Activated T-cell treated with anti-CD3 and anti-CD28 coated beads for 1 hour (primary cell): ENCODE measurements at regions not wholly inside any gene's neighbourhood (a gene's known extent, or its start where the extent isn't known, plus 50 kb on each side); places are given as distances from the start of the nearest gene placed in this dataset.
"Not testable (repeated sequence)": the region's sequence is repeated elsewhere in the genome, so short reads cannot be mapped to it uniquely, and the experiment has no call there.

Experiments
- DNase-seq: peaks from one replicate; pipeline ENCODE4 v3.0.0-alpha.2; 2020; ENCODE audit warnings: low read depth

DNA sequence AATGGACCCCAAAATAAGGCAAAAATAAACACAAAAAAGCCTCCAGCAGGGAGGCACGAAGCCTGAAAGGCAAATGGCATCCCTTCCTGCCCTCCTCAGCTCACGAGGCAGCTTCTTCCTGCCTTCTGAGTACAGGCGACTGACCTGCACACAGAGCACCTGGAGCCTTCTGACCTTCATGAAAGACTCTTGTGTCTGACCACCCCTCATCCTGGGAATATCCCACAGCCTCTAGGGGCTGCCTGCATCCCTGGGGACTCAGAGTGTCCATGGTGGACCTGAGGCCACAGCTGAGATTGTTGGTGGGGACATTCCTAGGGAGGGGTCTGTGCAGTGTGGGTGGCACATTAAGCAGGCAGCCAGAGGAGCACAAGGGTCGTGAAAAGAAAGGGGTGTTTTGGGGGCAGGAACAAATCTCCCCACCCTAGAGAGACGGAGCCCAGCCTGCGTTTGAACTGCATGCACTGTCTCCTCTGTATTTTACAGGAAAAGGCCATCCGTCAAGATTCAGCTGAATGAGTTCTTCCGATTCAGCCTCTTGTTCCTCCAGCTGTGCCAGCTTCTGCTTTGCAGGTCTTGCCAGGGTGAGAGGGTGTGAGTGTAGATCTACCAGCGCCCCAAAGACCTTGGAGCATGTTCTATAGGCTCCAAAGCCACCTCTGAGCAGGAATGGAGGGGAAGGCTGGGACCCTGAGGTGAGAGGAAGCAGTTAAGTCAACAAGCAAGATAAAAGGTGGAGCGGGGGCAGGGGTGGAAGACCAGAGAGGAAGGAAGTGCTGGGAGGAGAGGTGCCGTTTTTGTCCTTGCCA lies 80.4 kb upstream of the MEF2A start:
- no peak for DNase-seq

GRCh38 chr15:99485992-99486370 lies 79.8 kb upstream of the MEF2A start:
- DNase-seq = no peak

DNA sequence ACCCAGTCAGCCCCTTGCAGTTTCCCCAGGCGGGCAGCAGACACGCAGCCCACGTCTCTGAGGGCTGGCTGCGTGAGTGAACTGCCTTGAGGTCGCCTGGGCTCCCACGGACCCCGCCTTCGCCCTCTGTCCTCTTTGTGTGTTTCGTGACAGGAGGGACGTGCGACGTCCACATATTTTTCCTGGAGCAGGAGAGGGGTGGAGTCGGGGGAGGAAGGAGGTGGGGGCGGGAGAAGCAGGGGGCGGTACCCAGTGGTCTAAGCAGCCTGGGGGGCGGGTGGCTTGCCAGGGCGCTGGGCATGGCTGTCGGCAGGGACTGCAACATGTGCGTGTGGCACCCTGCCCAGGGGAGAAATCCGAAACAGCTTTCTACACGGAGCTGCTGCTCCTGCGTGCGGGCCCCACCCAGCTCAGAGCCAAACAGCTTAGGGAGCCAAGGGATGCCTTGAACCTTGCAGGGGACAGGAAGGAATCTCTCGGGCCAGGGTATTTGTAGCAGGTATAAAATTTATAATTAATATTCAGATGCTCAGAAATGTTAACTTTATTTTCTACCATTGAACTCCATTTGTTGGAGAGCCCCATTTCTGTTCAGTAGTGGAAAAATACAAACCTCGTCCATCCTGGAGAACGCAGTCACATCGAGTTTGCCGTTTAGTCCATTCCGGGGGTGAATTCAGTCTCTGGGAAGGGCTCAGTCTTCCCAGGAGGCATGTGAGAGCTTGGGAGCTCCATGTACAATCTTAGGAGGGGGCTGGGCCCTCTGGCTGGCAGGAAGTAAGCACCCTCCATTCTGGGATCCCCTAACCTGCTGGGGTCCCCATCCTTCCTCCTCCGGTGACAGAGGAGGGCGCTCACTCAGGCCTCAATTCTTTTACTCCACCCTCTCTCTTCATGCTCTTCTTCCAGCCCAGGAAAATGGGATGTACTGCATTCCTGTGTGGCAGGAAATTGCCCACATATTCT lies 79.1 kb upstream of the MEF2A start:
- DNase-seq = no peak

DNA sequence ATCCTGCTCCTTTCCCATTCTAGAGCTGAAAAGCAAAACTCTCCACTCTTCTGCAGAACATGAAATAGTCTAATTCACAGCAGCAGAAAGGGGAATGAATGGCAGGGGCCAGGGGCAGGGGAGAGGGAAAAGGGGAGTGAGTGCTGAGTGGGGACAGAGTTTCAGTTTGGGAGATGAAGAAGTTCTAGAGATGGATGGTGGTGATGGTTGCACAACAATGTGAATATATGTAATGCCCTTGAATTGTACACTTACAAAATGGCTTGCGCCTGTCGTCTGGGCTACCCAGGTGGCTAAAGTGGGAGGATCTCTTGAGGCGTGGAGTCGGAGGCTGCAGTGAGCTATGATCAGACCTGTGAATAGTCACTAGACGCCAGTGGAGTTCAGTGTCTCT lies 78.5 kb upstream of the MEF2A start:
- DNase-seq = no peak

DNA sequence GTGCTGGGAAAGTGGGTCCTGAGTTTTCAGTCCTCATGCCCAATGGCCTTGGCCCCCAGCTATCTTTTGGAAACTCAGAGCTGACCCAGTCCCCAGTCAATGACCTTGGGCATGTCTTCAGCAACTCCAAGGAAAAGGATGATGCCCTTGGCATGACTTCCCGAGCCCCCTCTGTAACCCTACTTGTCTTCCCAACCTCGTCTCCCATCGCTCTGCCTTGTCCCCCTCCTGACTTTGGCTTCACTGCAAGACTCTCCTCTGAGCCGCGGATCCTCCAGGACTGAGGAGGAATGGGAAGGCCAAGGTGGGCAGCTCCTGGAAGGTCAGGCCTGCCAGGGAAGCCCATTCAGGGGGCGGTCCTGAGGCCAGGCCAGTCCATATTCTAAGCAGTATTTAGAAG lies 73.5 kb upstream of the MEF2A start:
- no peak for DNase-seq

DNA sequence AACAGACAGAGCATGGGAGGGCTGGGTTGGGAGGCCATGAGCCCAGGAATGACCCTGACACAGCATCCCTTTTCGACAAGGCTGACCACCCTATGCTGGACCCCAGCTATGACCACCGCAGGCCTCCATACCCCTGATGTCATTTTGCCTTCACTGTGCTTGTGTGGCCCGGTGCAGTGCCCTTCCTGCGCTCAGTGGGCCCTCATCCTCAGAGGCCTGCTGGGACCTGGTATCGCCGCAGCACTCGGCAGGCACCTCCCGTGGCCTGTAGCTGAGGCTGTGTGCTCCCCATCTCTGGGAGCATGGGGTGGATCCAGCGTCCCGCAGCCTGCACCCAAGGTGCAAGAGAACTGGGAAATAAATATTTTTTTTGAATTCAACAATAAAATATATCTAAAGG lies 73.1 kb upstream of the MEF2A start:
- no peak for DNase-seq

DNA sequence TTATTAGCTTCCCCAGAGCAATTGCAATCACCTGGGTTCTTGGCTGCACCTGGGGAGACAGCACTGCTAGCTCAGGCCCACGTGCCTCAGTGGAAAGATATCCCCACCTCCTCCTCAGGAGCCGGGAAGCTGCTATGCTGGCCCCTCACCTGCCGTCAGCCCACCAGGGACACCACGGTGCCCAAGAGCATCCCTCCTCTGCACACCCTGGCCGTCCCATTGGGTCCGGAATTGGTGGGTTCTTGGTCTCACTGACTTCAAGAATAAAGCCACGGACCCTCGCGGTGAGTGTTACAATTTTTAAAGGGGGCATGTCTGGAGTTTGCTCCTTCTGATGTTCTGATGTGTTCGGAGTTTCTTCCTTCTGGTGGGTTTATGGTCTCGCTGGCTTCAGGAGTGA lies 72.3 kb upstream of the MEF2A start:
- DNase-seq = no peak

- DNase-seq = not testable (repeated sequence)
Measured at GRCh38 chr15:99494536-99495233, 71.1 kb upstream of the MEF2A start.

DNA sequence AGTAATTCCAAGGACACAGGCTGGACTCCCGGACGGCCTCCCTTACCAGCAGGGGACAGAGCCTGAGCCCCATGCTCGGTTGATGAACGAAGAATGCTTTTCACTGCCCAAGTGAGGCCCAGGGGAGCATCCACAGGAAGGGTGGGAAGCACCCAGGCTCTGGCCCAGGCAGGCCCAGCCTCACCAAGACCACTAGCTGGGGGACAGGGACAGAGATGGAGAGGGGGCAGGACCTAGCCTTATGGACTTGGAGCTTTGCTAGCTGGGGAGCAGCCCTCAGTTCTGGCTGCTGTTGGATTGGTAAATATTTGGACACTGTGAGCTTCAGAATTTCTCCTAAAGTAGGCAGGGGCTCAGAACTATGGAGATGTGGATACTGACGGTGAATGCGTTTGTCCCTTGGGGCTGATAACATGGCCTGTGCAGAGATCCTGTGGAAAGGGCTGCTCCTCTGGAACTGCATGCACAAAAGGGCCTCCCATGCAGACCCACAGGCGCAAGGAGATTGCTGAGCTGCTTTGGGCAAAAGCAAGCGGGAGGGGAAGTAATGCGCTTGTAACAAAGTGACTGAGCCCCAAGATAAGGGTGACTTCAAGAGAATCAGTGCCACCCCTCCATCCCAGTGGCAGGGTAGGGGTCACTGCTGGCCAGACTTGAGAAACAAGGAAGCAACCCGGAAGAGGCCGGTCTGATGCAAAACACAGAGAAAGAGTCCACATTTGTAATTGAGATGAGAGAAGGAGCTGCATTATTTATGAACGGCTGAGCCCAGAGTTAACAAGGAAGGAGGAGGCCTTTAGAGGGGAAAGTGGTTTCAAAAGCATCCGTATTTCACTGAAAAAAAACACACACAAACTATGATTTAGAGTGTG lies 70.1 kb upstream of the MEF2A start:
- no peak for DNase-seq

GRCh38 chr15:99496302-99496629 lies 69.5 kb upstream of the MEF2A start:
- DNase-seq = no peak

- DNase-seq = no peak
Measured at GRCh38 chr15:99502182-99502581, 63.6 kb upstream of the MEF2A start.

DNA sequence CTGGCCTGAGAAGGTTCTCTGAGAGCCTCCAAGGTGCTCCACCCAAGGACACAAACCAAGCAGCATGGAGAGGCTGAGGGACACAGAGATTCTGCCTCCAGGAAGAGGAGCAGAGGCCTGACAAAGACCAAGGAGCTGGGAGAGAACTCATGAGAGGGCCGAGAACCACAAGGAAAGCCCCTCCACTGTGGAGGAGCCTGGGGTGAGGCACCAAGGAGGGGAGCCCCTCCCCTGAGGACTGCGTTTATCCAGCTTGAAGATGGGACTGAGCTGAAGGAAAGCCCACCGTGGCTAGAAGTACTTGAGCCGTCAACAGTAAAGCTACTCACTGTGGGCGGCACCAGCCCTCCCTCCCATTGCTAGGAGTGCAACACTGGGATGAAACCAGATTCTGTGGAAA lies 63.1 kb upstream of the MEF2A start:
- DNase-seq = no peak

- DNase-seq = no peak
Measured at GRCh38 chr15:99503411-99503810, 62.4 kb upstream of the MEF2A start.

GRCh38 chr15:99504071-99504822 lies 61.5 kb upstream of the MEF2A start:
- no peak for DNase-seq

DNA sequence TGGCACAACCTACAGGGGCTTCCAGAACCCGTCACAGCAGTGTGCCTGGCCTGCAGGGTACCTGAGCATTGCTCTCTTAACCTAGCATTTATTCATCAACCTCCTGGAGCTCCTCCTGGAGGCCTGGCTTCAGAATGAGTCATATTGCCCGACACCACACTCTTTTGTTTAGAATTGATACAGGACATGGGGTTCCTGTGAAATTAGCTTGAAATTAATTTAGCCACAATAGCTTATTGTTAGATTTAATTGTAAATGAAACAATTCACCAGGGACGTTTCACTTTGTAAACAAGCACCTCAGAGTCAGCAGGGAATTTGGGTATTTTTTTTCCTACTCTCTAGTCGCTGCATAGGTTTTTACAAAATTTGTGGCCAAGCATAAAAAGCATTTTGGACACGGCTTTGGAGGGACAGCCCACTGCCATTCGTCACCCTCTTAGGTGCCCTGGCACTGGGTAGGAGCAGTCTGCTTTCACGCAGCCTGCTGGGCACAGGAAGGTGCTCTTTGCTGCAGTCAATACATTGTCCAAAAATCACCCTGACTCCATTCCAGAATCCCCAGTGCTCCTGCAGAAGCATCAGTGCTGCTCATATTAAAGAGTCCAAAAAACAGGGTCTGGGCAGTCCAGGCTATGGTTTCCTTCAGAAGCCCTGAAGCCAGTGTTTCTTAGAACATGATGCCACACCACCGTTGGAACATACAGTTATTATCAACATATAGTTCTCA lies 60.8 kb upstream of the MEF2A start:
- DNase-seq = no peak

- no peak for DNase-seq
Measured at GRCh38 chr15:99506399-99506798, 59.4 kb upstream of the MEF2A start.

- no peak for DNase-seq
Measured at GRCh38 chr15:99507016-99507503, 58.7 kb upstream of the MEF2A start.

DNA sequence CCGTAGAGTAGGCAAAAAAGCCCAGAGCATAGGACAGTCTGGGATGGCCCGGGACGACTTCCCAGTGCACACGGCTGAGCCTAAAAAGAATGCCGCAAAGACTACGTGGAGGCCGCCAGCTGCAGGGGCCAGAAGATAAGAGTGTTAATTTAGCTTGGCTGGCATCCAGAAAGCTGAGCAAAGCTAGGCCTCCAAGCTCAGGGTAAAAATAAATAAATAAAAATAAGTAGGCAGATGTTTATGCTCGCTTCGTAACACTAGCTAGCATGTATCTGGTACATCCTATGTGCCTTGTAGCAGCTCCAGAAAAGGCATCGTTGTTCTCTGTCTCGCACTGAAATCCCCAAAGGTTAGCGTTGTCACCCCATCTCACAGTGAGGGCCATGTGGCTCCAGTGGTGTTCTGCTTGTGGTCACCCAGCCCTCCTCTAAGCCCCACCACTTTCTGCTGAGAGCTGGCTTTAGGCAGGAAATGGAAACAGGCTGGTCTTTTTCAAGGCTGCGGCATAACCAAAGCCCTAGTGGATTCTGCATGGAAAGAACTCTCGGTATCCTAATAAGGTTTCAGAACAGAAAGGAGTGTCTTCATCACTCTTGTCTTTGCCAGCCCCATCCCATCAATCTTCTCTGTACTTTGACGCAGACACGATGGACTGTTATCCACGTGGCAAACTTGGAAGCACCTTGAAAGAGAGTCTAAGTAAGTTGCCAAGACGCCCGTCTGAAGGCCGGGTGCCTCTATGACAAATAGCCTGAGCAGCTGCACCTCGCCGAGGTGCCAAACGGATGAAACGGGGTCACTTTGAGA lies 58.1 kb upstream of the MEF2A start:
- no peak for DNase-seq

- no peak for DNase-seq
Measured at GRCh38 chr15:99508311-99508645, 57.5 kb upstream of the MEF2A start.
